EL (cell line): ENCODE measurements at regions not wholly inside any gene's neighbourhood (a gene's known extent, or its start where the extent isn't known, plus 50 kb on each side); places are given as distances from the start of the nearest gene placed in this dataset.
A peak's percentile ranks its signal among the peaks of the same experiment; 100 is the strongest.
"Not testable (repeated sequence)": the region's sequence is repeated elsewhere in the genome, so short reads cannot be mapped to it uniquely, and the experiment has no call there.

ENCODE experiments used
- DNase-seq: peaks from one replicate; pipeline ENCODE4 v3.0.0-alpha.2; 2016

- no peak for DNase-seq
Observed at GRCh38 chr7:19530852-19531251, 178.0 kb downstream of the POLR1F start.

GRCh38 chr7:19530261-19530660 lies 178.6 kb downstream of the POLR1F start:
- no peak for DNase-seq

- no peak for DNase-seq
Observed at GRCh38 chr7:19526639-19527038, 182.2 kb downstream of the POLR1F start.

GRCh38 chr7:19522486-19522885 lies 186.4 kb downstream of the POLR1F start:
- DNase-seq, result peak; percentile 76

GRCh38 chr7:19520392-19520791 lies 188.4 kb downstream of the POLR1F start:
- no peak for DNase-seq

GRCh38 chr7:19519443-19520021 lies 189.3 kb downstream of the POLR1F start:
- DNase-seq, result peak; percentile 55

GRCh38 chr7:19517546-19517945 lies 191.3 kb downstream of the POLR1F start:
- DNase-seq, result not testable (repeated sequence)

GRCh38 chr7:19508821-19509220 lies 200.0 kb downstream of the POLR1F start:
- peak; percentile 16 for DNase-seq

- no peak for DNase-seq
Observed at GRCh38 chr7:19508124-19508523, 200.7 kb downstream of the POLR1F start.

GRCh38 chr7:19491821-19492452 lies 216.9 kb downstream of the POLR1F start:
- DNase-seq, result peak; percentile 51

- no peak for DNase-seq
Observed at GRCh38 chr7:19491371-19491770, 217.5 kb downstream of the POLR1F start.

GRCh38 chr7:19489162-19489820 lies 219.5 kb downstream of the POLR1F start:
- no peak for DNase-seq

- DNase-seq, result no peak
Observed at GRCh38 chr7:19488056-19488455, 220.8 kb downstream of the POLR1F start.

GRCh38 chr7:19482628-19483027 lies 226.2 kb downstream of the POLR1F start:
- DNase-seq, result no peak

GRCh38 chr7:19480383-19480782 lies 228.5 kb downstream of the POLR1F start:
- DNase-seq, result no peak

GRCh38 chr7:19470031-19470430 lies 238.8 kb downstream of the POLR1F start:
- DNase-seq, result peak; percentile 5

- DNase-seq, result no peak
Observed at GRCh38 chr7:19465861-19466260, 243.0 kb downstream of the POLR1F start.

GRCh38 chr7:19464751-19465150 lies 244.1 kb downstream of the POLR1F start:
- no peak for DNase-seq

- DNase-seq, result no peak
Observed at GRCh38 chr7:19464241-19464640, 244.6 kb downstream of the POLR1F start.

- DNase-seq, result no peak
Observed at GRCh38 chr7:19463581-19463980, 245.3 kb downstream of the POLR1F start.

GRCh38 chr7:19455623-19456022 lies 253.2 kb downstream of the POLR1F start:
- no peak for DNase-seq

GRCh38 chr7:19448091-19448490 lies 260.7 kb downstream of the POLR1F start:
- DNase-seq, result no peak

- DNase-seq, result peak; percentile 68
Observed at GRCh38 chr7:19442016-19442785, 266.6 kb downstream of the POLR1F start.

- no peak for DNase-seq
Observed at GRCh38 chr7:19439517-19439916, 269.3 kb downstream of the POLR1F start.
